Activated B cell treated with CpG ODN at 0.5 μM for 24 hours (primary cell): ENCODE measurements at regions not wholly inside any gene's neighbourhood (a gene's known extent, or its start where the extent isn't known, plus 50 kb on each side); places are given as distances from the start of the nearest gene placed in this dataset.

Experiments used
- ATAC-seq: fragments of 200-7000 bp; cut with Tn5 transposase; one replicate; pipeline ENCODE4 v1.10.0; 2021; ENCODE audit warnings: low read depth, mild to moderate bottlenecking, moderate library complexity
- CTCF ChIA-PET: fragments of 350-600 bp; sonication (Branson Sonifier 250); formaldehyde crosslinking; loops from one replicate; lab custom pipeline; 2021; ENCODE audit warnings: antibody characterized with exemption; lab: Charles Lee
- POLR2A ChIA-PET: fragments of 350-600 bp; sonication (Branson Sonifier 250); formaldehyde crosslinking; loops from one replicate; lab custom pipeline; 2021; ENCODE audit warnings: antibody characterized with exemption; lab: Charles Lee
- DNase-seq: peaks from one replicate; pipeline ENCODE4 v3.0.0; 2022
- H3K27ac Mint-ChIP-seq: one replicate; pipeline ENCODE4 v1.8.0; 2020; ENCODE audit warnings: mixed read lengths
- H3K27me3 Mint-ChIP-seq: one replicate; pipeline ENCODE4 v1.8.0; 2021; ENCODE audit warnings: mixed read lengths
- H3K36me3 Mint-ChIP-seq: one replicate; pipeline ENCODE4 v1.8.0; 2021; ENCODE audit warnings: low read depth, mixed read lengths
- H3K4me1 Mint-ChIP-seq: one replicate; pipeline ENCODE4 v1.8.0; 2021; ENCODE audit warnings: mixed read lengths
- H3K4me3 Mint-ChIP-seq: one replicate; pipeline ENCODE4 v1.8.0; 2020; ENCODE audit warnings: mild to moderate bottlenecking, mixed read lengths
- H3K9me3 Mint-ChIP-seq: one replicate; pipeline ENCODE4 v1.8.0; 2020; ENCODE audit warnings: mixed read lengths
- intact Hi-C: fragments of 100-400 bp; cut with micrococcal nuclease; formaldehyde crosslinking; loops from one replicate; pipeline ENCODE4 v1.15.1; 2024
- TF ChIP-seq, protein P1 (sequence below): fragments of 200-600 bp; IDR thresholded peaks from one replicate; pipeline ENCODE4 v1.8.0; 2022; ENCODE audit warnings: antibody characterized with exemption, mild to moderate bottlenecking

DNA sequence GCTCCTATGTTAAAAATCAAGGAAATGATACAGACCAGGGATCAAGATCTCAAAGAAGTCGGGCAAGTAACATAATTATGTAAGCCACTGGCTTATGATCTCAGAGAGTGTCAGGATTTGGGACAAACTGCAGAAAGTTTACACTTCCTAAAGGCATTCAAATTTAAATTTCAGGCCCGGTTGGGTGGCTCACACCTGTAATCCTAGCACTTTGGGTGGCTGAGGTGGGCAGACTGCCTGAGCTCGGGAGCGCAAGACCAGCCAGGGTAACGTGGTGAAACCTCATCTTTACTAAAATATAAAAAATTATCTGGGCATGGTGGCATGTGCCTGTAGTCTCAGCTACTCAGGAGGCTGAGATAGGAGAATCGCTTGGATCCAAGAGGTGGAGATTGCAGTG, 124.4 kb upstream of the UBE2E2 start:
- H3K36me3 Mint-ChIP-seq = no peaks in the 10 kb centered on the region
- TF ChIP-seq, protein P1, sequence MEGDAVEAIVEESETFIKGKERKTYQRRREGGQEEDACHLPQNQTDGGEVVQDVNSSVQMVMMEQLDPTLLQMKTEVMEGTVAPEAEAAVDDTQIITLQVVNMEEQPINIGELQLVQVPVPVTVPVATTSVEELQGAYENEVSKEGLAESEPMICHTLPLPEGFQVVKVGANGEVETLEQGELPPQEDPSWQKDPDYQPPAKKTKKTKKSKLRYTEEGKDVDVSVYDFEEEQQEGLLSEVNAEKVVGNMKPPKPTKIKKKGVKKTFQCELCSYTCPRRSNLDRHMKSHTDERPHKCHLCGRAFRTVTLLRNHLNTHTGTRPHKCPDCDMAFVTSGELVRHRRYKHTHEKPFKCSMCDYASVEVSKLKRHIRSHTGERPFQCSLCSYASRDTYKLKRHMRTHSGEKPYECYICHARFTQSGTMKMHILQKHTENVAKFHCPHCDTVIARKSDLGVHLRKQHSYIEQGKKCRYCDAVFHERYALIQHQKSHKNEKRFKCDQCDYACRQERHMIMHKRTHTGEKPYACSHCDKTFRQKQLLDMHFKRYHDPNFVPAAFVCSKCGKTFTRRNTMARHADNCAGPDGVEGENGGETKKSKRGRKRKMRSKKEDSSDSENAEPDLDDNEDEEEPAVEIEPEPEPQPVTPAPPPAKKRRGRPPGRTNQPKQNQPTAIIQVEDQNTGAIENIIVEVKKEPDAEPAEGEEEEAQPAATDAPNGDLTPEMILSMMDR = no peak

DNA sequence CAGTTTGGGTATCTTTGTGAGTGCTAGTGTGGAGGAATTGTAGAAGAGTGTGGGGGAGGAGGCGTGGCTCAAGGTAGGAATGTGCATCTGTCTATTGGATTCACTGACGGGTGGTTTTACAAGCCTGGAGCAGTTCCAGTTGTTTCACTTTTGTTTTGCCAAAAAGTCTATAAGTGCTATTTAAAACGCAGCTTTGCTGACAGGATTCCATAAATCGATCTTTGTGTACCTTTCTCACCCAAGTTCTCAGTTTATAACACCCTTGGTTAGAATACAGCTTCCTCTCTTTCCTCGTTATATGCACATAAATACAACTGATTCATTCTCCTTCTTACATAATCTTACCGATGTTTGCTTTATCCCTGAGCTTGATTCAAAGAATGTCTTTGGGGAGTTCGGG, 123.2 kb upstream of the UBE2E2 start:
- Mint-ChIP-seq H3K4me3 (no peak overlapping the region), H3K27ac (no peak overlapping the region), H3K27me3 (no peaks in the 10 kb centered on the region), H3K9me3 (no peaks in the 10 kb centered on the region), H3K4me1 (peaks cover 10% of the 10 kb centered on the region), H3K36me3 (no peaks in the 10 kb centered on the region)
- intact Hi-C loops = no loop called here
- DNase-seq (no peak), ATAC-seq (no peak)
- ChIA-PET POLR2A (no interaction called here), CTCF (no interaction called here)
- TF ChIP-seq, protein P1 = no peak

More for the DNA sequence above, 124.4 kb upstream of the UBE2E2 start:
- peaks cover 3% of the 10 kb centered on the region for H3K9me3 Mint-ChIP-seq
- ATAC-seq (no peak), DNase-seq (no peak)
- no peaks in the 10 kb centered on the region for H3K27me3 Mint-ChIP-seq
- H3K27ac Mint-ChIP-seq = no peak overlapping the region
- peaks cover 13% of the 10 kb centered on the region for H3K4me1 Mint-ChIP-seq
- CTCF ChIA-PET = no interaction called here
- H3K4me3 Mint-ChIP-seq = no peak overlapping the region
- intact Hi-C loops = no loop called here
- POLR2A ChIA-PET = no interaction called here

DNA sequence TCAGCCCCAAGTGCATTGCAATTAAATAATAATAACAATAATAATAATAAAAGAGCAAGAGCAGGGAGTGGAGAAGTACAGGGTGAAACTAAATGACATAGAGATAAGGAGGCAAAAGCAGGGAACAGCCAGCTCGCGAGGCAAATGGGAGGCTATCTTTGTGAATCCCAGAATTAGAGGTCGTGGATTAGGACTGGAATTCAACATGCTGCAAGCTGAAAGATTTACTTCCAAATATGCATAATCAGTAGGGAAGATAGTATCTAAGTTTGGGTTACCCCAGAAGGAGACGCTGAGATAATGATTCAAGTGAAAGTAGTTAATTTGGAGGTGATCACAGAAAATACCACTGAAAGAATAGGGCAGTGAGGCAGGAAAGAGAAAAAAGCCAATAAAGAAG, 119.4 kb upstream of the UBE2E2 start:
- POLR2A ChIA-PET = no interaction called here
- Mint-ChIP-seq H3K27ac (no peak overlapping the region), H3K4me3 (no peak overlapping the region), H3K27me3 (no peaks in the 10 kb centered on the region), H3K4me1 (peaks cover 8% of the 10 kb centered on the region), H3K36me3 (no peaks in the 10 kb centered on the region), H3K9me3 (no peaks in the 10 kb centered on the region)
- TF ChIP-seq, protein P1 = no peak
- DNase-seq (no peak), ATAC-seq (no peak)
- intact Hi-C loops = no loop called here
- CTCF ChIA-PET = no interaction called here

DNA sequence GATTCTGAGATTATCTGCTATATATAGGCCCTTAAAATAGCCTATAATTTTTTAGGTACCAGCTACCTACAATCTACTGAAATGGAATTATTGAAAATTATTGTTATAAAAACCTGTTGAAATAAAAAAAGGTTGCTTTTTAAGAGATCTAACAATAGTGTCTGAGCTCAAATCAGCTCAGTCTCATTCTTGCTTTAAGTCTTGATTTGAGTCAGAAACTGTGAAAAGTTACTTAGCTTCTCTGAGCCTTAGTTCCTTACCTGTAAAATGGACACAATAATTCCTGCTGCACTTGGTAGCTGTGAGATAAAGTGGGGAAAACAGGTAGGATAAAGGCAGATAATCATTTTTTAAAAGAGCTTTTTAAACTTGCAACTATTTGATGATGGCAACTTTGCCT, 118.8 kb upstream of the UBE2E2 start:
- ChIA-PET POLR2A (no interaction called here), CTCF (no interaction called here)
- Mint-ChIP-seq H3K36me3 (no peaks in the 10 kb centered on the region), H3K4me3 (no peak overlapping the region), H3K4me1 (peaks cover 8% of the 10 kb centered on the region), H3K27ac (no peak overlapping the region), H3K9me3 (no peaks in the 10 kb centered on the region), H3K27me3 (no peaks in the 10 kb centered on the region)
- TF ChIP-seq, protein P1 = no peak
- DNase-seq = no peak
- ATAC-seq = no peak
- intact Hi-C loops = no loop called here

DNA sequence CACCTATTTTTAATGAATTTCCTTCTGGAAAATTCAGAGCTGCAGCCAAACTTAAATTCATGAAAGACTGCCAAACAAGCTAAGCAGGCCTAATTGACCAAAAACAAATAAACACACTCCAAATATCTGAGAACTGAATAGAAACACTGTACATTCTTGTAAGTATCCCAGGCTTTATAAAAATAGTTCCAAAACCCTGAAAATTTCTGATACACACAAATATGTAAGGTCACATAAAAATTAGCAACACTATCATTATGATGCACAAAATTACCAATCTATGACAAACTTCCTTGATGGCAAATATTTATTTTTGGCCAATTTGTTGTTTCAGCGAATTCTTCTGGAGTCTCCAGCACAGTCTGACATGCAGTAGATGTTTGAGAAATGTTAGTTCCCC, 117.9 kb upstream of the UBE2E2 start:
- CTCF ChIA-PET = no interaction called here
- ATAC-seq (no peak), DNase-seq (no peak)
- TF ChIP-seq, protein P1 = no peak
- H3K27ac Mint-ChIP-seq = no peak overlapping the region
- H3K27me3 Mint-ChIP-seq = no peaks in the 10 kb centered on the region
- POLR2A ChIA-PET = no interaction called here
- peaks cover 2% of the 10 kb centered on the region for H3K4me1 Mint-ChIP-seq
- intact Hi-C loops = no loop called here
- H3K4me3 Mint-ChIP-seq = no peak overlapping the region
- no peaks in the 10 kb centered on the region for H3K9me3 Mint-ChIP-seq
- H3K36me3 Mint-ChIP-seq = no peaks in the 10 kb centered on the region
